Calu3 (cell line): ENCODE measurements at regions not wholly inside any gene's neighbourhood (a gene's known extent, or its start where the extent isn't known, plus 50 kb on each side); places are given as distances from the start of the nearest gene placed in this dataset.
A peak's percentile ranks its signal among the peaks of the same experiment; 100 is the strongest.

Experiments
- BruUV-seq: library from RNA; stranded (reverse); fragments of 400-500 nt; replicated peaks from 2 replicates; lab custom pipeline; 2021; lab: Mats Ljungman, UMichigan
- CTCF ChIA-PET: fragments of 300-600 bp; sonication (Branson Sonifier 250); formaldehyde crosslinking; loops from one replicate; lab custom pipeline; 2022; ENCODE audit warnings: antibody characterized with exemption; lab: Charles Lee
- DNase-seq: peaks from one replicate; pipeline ENCODE4 v3.0.0; 2022
- H3K27ac Mint-ChIP-seq: one replicate; pipeline ENCODE4 v1.8.0; 2022; ENCODE audit warnings: mixed read lengths; ENCODE audit not compliant: unreplicated experiment
- H3K27me3 Mint-ChIP-seq: one replicate; pipeline ENCODE4 v1.8.0; 2022; ENCODE audit warnings: mixed read lengths; ENCODE audit not compliant: unreplicated experiment
- H3K36me3 Mint-ChIP-seq: one replicate; pipeline ENCODE4 v1.8.0; 2022; ENCODE audit warnings: mild to moderate bottlenecking, moderate library complexity, mixed read lengths; ENCODE audit not compliant: insufficient read depth, unreplicated experiment
- H3K4me1 Mint-ChIP-seq: one replicate; pipeline ENCODE4 v1.8.0; 2022; ENCODE audit warnings: mild to moderate bottlenecking, low read depth, mixed read lengths; ENCODE audit not compliant: unreplicated experiment
- H3K4me3 Mint-ChIP-seq: one replicate; pipeline ENCODE4 v1.8.0; 2022; ENCODE audit warnings: mild to moderate bottlenecking, low read depth, moderate library complexity, mixed read lengths; ENCODE audit not compliant: unreplicated experiment
- H3K9me3 Mint-ChIP-seq: one replicate; pipeline ENCODE4 v1.8.0; 2022; ENCODE audit warnings: low read depth, mixed read lengths; ENCODE audit not compliant: unreplicated experiment
- CTCF ChIP-seq: fragments of 200-600 bp; IDR thresholded peaks from one replicate; pipeline ENCODE4 v1.8.0; 2022; ENCODE audit warnings: antibody characterized with exemption; ENCODE audit not compliant: unreplicated experiment
- intact Hi-C: fragments of 100-400 bp; cut with micrococcal nuclease; formaldehyde crosslinking; loops from one replicate; pipeline ENCODE4 v1.10.0; 2022; ENCODE audit not compliant: unreplicated experiment

DNA sequence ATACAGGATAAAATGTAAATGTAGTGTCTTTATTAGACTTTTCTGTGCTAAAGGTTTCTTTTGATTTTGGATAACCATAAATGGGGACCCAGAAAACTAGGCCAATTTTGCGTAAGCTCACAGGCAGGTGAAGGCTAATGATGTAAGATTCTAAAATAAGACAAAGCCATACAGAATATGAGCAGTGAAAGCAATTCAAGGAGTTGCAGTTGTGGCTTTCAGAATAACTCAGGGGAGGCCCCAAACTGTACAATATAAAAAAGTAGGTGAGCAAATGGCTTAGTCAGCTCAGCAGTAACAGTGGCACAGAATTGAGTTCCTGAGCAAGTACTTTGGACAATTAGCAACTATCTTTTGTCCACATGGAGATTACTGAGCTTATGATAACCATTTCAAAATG, 81.7 kb upstream of the NRP1 start:
- TF ChIP-seq CTCF = no peak
- no peak overlapping the region for H3K4me3 Mint-ChIP-seq
- BruUV-seq = no TSS peak
- DNase-seq = no peak
- no peak overlapping the region for H3K27ac Mint-ChIP-seq
- no peaks in the 10 kb centered on the region for H3K9me3 Mint-ChIP-seq
- no peaks in the 10 kb centered on the region for H3K36me3 Mint-ChIP-seq
- peaks cover 24% of the 10 kb centered on the region for H3K4me1 Mint-ChIP-seq
- H3K27me3 Mint-ChIP-seq = no peaks in the 10 kb centered on the region
- CTCF ChIA-PET = no interaction called here
- intact Hi-C loops = no loop called here

- TF ChIP-seq CTCF = no peak
- intact Hi-C loops = no loop called here
These were observed 80.4 kb upstream of the NRP1 start for GRCh38 chr10:33414841-33415240.

GRCh38 chr10:33412653-33413361, 78.3 kb upstream of the NRP1 start:
- no peaks in the 10 kb centered on the region for H3K9me3 Mint-ChIP-seq
- no peak for TF ChIP-seq CTCF
- H3K27ac Mint-ChIP-seq = no peak overlapping the region
- no peak overlapping the region for H3K4me3 Mint-ChIP-seq
- no peaks in the 10 kb centered on the region for H3K36me3 Mint-ChIP-seq
- CTCF ChIA-PET = no interaction called here
- H3K27me3 Mint-ChIP-seq = no peaks in the 10 kb centered on the region
- H3K4me1 Mint-ChIP-seq = peaks cover 16% of the 10 kb centered on the region
- intact Hi-C loops = no loop called here
- no TSS peak for BruUV-seq
- peak; percentile 9 for DNase-seq

More at GRCh38 chr10:33414841-33415240, 80.4 kb upstream of the NRP1 start:
- H3K4me1 Mint-ChIP-seq = peaks cover 24% of the 10 kb centered on the region
- H3K9me3 Mint-ChIP-seq = no peaks in the 10 kb centered on the region
- CTCF ChIA-PET = no interaction called here
- no peak for DNase-seq
- no peaks in the 10 kb centered on the region for H3K36me3 Mint-ChIP-seq
- no peak overlapping the region for H3K27ac Mint-ChIP-seq
- no peak overlapping the region for H3K4me3 Mint-ChIP-seq
- no peaks in the 10 kb centered on the region for H3K27me3 Mint-ChIP-seq
- BruUV-seq = no TSS peak

DNA sequence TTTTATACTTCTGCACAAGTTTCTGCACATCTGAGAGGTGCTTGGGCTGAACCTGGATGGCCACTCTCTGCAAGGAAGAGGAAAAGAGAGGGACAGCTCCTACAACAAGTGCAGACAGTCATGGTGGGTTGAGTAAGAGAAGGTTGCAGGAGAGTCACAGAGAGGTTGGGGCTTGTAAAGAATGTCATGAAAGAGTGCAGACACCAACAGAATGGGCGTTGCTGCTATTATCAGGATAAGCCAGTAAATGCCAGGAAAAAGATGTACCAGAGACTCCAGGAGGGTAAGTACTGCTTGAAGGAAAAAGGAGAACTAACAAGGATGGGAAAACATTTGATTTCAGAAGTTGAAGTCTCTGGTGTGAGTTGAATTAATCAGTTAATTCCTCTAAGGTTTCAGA, 77.8 kb upstream of the NRP1 start:
- Mint-ChIP-seq H3K4me1 (peaks cover 16% of the 10 kb centered on the region), H3K9me3 (no peaks in the 10 kb centered on the region), H3K4me3 (no peak overlapping the region), H3K27ac (no peak overlapping the region), H3K36me3 (no peaks in the 10 kb centered on the region), H3K27me3 (no peaks in the 10 kb centered on the region)
- DNase-seq = no peak
- intact Hi-C loops = no loop called here
- no peak for TF ChIP-seq CTCF
- CTCF ChIA-PET = interaction anchor here (0.7 kb wide), 1 partner anchor 136 kb away, joined by 3 read pairs; no protein-coding TSS in a partner anchor
- BruUV-seq = no TSS peak
